Fibroblast of gingiva (primary cell): ENCODE measurements at regions not wholly inside any gene's neighbourhood (a gene's known extent, or its start where the extent isn't known, plus 50 kb on each side); places are given as distances from the start of the nearest gene placed in this dataset.

Source experiments
- DNase-seq: peaks from one replicate; pipeline ENCODE4 v3.0.0-alpha.2; 2011; ENCODE audit warnings: low read depth

- DNase-seq, result no peak
Observed at GRCh38 chr10:75347186-75347585, 54.4 kb downstream of the ZNF503 start.

- no peak for DNase-seq
Observed at GRCh38 chr10:75345738-75346137, 55.8 kb downstream of the ZNF503 start.

DNA sequence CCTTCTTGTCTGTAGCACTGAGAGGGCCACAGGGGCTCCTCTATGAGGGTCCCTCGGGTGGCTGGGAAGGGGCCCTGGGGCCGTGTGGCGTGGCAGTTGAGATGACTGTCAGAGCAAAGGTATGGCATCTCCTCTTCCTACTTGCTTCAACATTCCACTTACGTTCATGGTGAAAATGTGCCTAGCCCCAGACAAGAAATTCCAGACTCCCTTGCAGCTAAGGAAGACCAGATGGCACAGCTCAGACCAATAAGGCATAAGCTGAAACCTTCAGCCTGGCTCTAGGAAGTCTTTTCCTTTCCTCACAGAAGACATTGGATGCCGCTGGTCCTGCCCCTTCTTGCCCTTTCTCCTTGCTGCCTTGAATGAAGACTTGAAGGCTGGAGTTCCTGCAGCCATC lies 57.4 kb downstream of the ZNF503 start:
- DNase-seq, result no peak

- DNase-seq, result no peak
Observed at GRCh38 chr10:75342397-75342796, 59.2 kb downstream of the ZNF503 start.

DNA sequence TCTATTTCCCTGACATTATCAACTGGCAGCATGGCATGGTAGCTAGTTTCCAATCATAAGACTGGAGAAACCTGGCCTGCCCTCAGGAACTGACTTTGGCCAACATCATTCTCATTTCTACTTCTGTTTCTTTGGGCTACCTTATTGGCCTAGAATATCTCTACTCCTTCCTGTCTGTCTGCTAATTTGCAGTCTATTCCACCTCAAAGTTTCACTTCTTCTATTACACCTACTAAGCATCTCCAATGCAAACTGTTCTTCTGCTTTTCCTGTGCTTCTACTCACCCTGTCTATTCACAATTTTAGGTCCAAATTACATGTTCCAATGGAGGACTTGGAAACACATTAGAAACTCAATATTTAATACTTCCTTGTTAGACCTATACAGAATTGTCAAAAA lies 65.6 kb downstream of the ZNF503 start:
- DNase-seq, result no peak

DNA sequence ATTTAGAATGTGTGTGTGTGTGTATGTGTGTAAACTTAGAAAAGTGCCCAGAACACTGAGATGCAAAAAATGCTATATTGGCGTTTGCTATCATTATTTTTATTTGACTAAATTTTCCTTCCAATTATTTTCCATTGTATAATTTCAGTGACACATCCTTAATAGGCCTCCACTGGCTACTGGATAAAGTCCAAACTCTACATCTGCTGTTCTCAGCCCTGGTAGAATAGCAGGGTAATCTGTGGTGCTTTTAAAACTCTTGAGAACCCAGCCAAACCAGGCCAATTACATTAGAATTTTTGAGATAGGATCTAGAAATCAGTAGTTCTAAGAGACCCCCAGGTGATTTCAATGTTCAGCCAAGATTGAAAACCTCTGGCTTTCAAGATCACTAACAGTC lies 66.4 kb downstream of the ZNF503 start:
- peak; percentile 35 for DNase-seq

DNA sequence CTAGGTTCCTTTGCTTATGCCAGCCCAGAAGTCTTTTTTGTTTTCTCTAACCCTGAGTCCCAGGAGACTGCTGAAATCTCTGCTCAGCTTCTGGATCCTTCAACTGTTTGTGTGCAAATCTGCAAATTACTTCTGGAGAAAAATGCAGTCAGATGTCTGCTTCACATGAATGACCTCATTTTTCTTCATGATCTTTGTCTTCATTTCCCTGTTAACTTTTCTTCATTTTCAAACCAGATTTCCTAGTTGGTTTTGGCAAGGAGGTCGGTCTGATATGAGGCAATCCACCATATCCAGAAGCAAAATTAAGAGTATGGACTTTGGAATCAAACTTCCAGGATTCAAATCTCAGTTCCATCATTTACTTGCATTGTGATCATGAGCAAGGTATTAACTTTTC lies 66.8 kb downstream of the ZNF503 start:
- DNase-seq, result peak; percentile 77

DNA sequence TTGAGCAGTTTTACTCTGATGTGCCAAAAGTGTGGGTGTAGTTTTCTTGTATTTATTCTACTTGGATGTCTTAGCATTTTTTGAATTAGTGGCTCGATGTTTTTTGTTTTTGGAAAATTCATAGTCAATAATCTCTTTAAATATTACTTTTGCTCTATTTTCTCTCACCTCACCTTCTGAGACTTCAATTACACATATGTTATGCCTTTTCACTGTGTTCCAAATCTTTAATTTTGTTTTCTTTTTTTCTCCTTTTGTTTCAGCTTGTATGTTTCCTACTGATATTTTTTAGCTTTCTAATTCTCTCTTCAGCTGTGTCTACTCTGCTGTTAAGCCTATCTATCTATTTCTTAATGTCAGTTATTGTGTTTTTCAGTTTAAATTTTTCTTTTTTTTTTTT lies 69.5 kb downstream of the ZNF503 start:
- DNase-seq, result no peak

GRCh38 chr10:75331081-75331480 lies 70.5 kb downstream of the ZNF503 start:
- DNase-seq, result no peak

DNA sequence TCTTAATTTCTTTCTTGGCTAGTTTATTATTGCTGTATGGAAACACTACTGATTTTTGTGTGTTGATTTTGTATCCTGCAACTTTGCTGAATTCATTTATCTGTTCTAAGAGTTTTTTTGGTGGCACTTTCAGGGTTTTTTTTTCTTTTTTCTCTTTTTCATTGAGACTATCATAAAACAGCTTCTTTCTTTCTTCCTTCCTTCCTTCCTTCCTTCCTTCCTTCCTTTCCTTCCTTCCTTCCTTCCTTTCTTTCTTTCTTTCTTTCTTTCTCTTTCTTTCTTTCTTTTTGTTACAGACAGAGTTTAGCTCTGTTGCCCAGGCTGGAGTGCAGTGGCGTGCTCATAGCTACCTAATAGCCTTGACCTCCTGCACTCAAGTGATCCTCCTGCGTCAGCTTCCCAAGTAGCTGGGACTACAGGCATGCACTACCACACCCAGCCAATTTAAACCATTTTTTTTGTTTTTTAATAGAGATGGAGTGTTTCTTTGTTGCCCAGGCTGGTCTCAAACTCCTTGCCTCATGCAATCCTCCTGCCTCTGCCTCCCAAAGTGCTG lies 72.3 kb downstream of the ZNF503 start:
- DNase-seq, result no peak

DNA sequence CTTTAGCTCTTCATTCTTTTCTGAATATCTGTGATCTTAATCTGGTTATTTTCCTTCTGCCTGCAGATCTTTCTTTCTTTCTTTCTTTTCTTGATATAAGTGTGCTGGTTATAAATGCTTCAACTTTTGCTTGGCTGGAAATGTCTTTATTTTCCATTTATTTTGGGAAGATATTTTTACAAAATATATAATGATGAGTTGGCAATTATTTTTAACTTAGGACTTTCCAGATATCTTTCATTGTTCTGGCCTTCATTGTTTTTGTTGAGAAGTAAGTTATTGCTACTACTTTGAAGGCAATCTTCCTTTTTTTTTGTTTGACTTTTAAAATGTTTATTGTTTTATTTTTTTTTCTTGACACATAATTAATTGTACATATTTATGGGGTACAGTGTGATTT lies 75.3 kb downstream of the ZNF503 start:
- DNase-seq, result no peak

DNA sequence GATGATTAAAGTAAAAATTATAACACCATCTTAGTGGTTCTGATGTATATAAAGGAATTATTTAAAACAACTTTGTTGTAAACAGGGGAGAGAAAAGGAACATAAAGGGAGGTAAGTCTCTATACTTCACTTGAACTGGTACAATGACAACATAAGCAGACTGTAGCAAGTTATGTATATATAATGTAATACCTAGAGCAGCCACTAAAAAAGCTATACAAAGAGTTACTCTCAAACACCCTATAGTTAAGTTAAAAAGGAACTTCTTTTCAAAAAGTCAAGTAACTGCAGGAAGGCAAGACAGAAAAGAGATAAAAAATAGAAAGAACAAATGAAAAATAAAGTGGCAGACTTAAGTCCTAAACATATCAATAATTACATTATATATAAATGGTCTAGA lies 82.3 kb downstream of the ZNF503 start:
- DNase-seq, result no peak

DNA sequence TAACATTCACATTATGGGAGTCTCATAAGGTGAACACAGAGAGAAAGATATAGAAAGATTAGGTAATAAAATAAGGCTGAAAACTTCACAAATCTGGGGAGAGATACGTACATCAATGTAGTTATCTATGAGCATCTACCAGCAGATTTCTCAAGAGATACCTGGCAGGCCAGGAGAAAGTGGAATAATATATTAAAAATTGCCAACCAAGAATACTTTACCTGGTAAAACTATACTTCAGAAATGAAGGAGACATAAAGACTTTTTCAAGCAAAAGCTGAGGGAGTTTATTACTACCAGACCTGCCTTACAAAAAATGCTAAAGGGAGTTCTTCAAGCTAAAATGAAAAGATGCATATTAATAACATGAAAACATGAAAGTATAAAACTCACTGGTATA lies 78.8 kb upstream of the COMTD1 start:
- no peak for DNase-seq

DNA sequence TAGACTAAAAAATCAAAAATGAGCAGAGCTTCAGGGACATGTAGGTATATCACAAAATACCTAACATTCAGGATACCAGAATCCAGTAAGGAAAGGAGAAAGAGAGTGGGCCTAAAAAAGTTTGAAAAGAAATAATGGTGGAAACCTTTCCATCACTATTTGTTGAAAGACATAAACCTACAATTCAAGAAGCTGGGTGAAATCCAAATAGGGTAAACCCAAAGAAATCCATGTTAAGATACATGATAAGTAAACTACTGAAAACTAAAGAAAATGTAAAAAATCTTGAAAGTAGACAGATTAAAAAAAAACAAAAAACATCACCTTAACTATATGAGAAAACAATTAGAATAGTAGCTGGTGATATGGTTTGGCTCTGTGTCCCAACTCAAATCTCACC lies 76.7 kb upstream of the COMTD1 start:
- no peak for DNase-seq

DNA sequence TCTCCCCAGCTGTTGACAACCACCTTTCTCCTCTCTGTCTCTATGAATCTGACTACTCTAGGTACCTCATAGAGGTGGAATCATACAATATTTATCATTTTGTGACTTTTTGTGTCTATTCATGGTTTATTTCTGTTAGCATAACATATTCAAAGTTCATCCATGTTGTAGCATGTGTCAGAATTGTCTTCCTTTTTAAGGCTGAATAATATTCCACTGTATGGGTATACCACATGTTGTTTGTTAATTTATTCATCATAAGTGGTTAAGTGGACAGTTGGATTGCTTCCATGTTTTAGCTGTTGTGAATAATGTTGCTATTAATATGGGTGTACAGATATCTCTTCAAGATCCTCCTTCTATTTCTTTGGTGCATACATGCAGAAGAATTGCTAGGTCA lies 69.9 kb upstream of the COMTD1 start:
- no peak for DNase-seq

DNA sequence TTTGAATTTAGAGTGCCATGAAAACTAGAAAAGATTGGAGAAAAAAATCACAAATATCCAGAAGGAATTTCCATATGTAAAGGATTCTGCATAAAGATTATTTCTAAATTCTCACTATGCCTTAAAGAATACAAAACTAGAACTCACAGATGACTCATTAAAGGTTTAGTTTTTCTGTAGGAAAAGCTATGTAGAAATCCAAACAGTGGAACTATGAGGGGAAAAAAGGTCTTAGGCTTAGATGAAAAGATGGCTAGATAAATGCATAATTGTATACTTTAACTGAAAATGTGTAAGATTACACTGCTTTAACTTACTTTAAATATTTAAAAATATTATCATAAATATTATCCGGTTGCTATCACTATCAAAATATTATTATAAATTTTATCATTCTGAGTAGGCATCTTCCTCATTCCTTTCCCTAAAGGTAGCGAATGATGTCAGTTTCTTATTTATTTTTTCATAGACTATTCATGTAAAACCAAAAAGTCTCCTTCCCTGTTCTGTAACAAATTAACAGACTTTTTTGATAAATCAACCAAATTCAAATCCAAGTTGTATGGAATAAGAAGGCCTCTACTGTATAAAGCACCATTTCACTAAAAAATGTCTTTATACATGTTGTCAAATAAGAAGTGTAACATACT lies 69.1 kb upstream of the COMTD1 start:
- DNase-seq, result no peak

- DNase-seq, result no peak
Observed at GRCh38 chr10:75304313-75304712, 68.6 kb upstream of the COMTD1 start.

- no peak for DNase-seq
Observed at GRCh38 chr10:75303045-75303777, 67.5 kb upstream of the COMTD1 start.

DNA sequence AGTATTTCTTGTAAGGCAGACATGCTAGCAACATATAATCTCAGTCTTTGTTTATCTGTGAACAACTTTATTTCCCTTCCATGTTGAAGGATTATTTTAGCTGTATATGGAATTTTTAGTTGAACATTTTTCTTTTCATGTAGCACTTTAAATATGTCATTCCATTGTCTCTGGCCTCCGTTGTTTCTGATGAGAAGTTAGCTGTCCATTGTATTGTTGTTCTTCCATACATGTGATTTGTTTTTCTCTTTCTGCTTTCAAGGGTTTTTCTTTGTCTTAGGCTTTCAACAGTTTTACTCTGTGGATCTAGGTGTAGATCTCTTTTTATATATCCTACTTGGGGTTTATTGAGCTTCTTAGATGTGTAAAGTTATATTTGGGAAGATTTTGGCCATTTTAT lies 66.3 kb upstream of the COMTD1 start:
- DNase-seq, result no peak

GRCh38 chr10:75297021-75297599 lies 61.4 kb upstream of the COMTD1 start:
- no peak for DNase-seq

- peak; percentile 21 for DNase-seq
Observed at GRCh38 chr10:75295868-75296441, 60.2 kb upstream of the COMTD1 start.

- peak; percentile 86 for DNase-seq
Observed at GRCh38 chr10:75294866-75295701, 59.3 kb upstream of the COMTD1 start.
